A673 (cell line): ENCODE measurements at regions not wholly inside any gene's neighbourhood (a gene's known extent, or its start where the extent isn't known, plus 50 kb on each side); places are given as distances from the start of the nearest gene placed in this dataset.
"Not testable (repeated sequence)": the region's sequence is repeated elsewhere in the genome, so short reads cannot be mapped to it uniquely, and the experiment has no call there.

Experiments
- BruUV-seq: library from RNA; stranded (reverse); fragments of 400-500 nt; replicated peaks from 2 replicates; lab custom pipeline; 2021; lab: Mats Ljungman, UMichigan
- CTCF ChIA-PET: fragments of 300-600 bp; sonication (Branson Sonifier 250); formaldehyde crosslinking; loops from one replicate; lab custom pipeline; 2022; ENCODE audit warnings: antibody characterized with exemption; lab: Charles Lee
- POLR2A ChIA-PET: fragments of 300-600 bp; sonication (Branson Sonifier 250); formaldehyde crosslinking; loops from one replicate; lab custom pipeline; 2022; ENCODE audit warnings: antibody characterized with exemption; ENCODE audit not compliant: low non-redundant PET; lab: Charles Lee
- DNase-seq: peaks from one replicate; pipeline ENCODE4 v3.0.0-alpha.2; 2015; ENCODE audit warnings: low spot score
- H3K27ac ChIP-seq: fragments of 200-600 bp; sonication (generic); 2 replicates; pipeline ENCODE4 v1.5.1; 2016; ENCODE audit warnings: mixed run types, low read depth, mild to moderate bottlenecking, mixed read lengths, antibody characterized with exemption, low read length; ENCODE audit not compliant: poor library complexity, severe bottlenecking
- H3K27me3 ChIP-seq: fragments of 200-600 bp; sonication (generic); replicated peaks from 2 replicates; pipeline ENCODE4 v1.6.1; 2017; ENCODE audit warnings: mixed run types, low read depth, mild to moderate bottlenecking, mixed read lengths, antibody characterized with exemption, low read length; ENCODE audit not compliant: insufficient read depth, poor library complexity
- H3K36me3 ChIP-seq: fragments of 200-600 bp; sonication (generic); 2 replicates; pipeline ENCODE4 v1.6.1; 2016; ENCODE audit warnings: mixed run types, mild to moderate bottlenecking, mixed read lengths, antibody characterized with exemption, low read length; ENCODE audit not compliant: insufficient read depth, poor library complexity, severe bottlenecking
- H3K4me1 ChIP-seq: fragments of 200-600 bp; sonication (generic); 2 replicates; pipeline ENCODE4 v1.6.1; 2017; ENCODE audit warnings: mixed run types, mild to moderate bottlenecking, mixed read lengths, antibody characterized with exemption, low read length; ENCODE audit not compliant: insufficient read depth, poor library complexity, severe bottlenecking
- H3K4me3 ChIP-seq: fragments of 200-600 bp; sonication (generic); 2 replicates; pipeline ENCODE4 v1.5.1; 2016; ENCODE audit warnings: low read depth, mixed run types, mild to moderate bottlenecking, mixed read lengths, low read length; ENCODE audit not compliant: poor library complexity, severe bottlenecking
- H3K9me3 ChIP-seq: fragments of 200-600 bp; sonication (generic); 2 replicates; pipeline ENCODE4 v1.6.1; 2016; ENCODE audit warnings: mixed run types, low read depth, mild to moderate bottlenecking, mixed read lengths, antibody characterized with exemption, low read length; ENCODE audit not compliant: poor library complexity, severe bottlenecking
- EZH2 ChIP-seq: fragments of 200-600 bp; sonication (generic); IDR thresholded peaks from 2 replicates; pipeline ENCODE4 v1.6.1; 2017; ENCODE audit warnings: borderline replicate concordance, low read depth, mild to moderate bottlenecking, mixed read lengths, antibody characterized with exemption, low read length; ENCODE audit not compliant: poor library complexity, severe bottlenecking
- intact Hi-C: fragments of 100-400 bp; cut with micrococcal nuclease; formaldehyde crosslinking; loops from one replicate; pipeline ENCODE4 v1.10.0; 2022; ENCODE audit not compliant: unreplicated experiment
- TF ChIP-seq, protein P1 (sequence below): fragments of 300-800, 200-600 bp; sonication (generic); conservative IDR thresholded peaks from 2 replicates; pipeline ENCODE4 v1.5.1; 2017; ENCODE audit warnings: low read depth, mild to moderate bottlenecking, antibody characterized with exemption, low read length, moderate library complexity, mixed read lengths

DNA sequence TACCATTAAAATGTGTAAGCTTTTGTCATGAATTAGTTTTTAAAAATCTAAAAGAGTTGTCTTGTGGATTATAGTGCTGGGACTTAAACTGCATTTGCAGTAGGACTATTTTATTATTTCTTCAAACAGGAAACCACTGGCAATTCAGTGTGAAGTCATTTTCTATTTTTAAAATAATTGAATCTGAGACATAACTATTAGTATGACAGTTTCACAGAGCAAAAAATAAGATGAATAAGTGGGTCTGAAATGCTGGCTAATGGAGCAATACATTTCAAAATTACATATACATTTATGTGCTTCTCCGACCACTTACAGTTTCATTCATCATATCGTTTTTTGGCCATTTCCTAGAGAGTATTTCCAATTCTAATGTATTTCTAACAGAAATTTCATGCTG lies 75.3 kb upstream of the RAPGEF2 start:
- peaks cover 13% of the 10 kb centered on the region for H3K4me1 ChIP-seq
- DNase-seq: no peak
- TF ChIP-seq, protein P1, sequence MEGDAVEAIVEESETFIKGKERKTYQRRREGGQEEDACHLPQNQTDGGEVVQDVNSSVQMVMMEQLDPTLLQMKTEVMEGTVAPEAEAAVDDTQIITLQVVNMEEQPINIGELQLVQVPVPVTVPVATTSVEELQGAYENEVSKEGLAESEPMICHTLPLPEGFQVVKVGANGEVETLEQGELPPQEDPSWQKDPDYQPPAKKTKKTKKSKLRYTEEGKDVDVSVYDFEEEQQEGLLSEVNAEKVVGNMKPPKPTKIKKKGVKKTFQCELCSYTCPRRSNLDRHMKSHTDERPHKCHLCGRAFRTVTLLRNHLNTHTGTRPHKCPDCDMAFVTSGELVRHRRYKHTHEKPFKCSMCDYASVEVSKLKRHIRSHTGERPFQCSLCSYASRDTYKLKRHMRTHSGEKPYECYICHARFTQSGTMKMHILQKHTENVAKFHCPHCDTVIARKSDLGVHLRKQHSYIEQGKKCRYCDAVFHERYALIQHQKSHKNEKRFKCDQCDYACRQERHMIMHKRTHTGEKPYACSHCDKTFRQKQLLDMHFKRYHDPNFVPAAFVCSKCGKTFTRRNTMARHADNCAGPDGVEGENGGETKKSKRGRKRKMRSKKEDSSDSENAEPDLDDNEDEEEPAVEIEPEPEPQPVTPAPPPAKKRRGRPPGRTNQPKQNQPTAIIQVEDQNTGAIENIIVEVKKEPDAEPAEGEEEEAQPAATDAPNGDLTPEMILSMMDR: no peak
- no peak for TF ChIP-seq EZH2
- BruUV-seq: no TSS peak
- H3K27ac ChIP-seq: no peak overlapping the region
- no peaks in the 10 kb centered on the region for H3K36me3 ChIP-seq
- CTCF ChIA-PET: no interaction called here
- H3K9me3 ChIP-seq: no peaks in the 10 kb centered on the region
- no peak overlapping the region for H3K4me3 ChIP-seq
- H3K27me3 ChIP-seq: no peaks in the 10 kb centered on the region
- POLR2A ChIA-PET: no interaction called here
- intact Hi-C loops: no loop called here

- Histone ChIP-seq H3K36me3 (no peaks in the 10 kb centered on the region), H3K27me3 (no peaks in the 10 kb centered on the region), H3K4me1 (peaks cover 13% of the 10 kb centered on the region), H3K27ac (no peak overlapping the region), H3K9me3 (no peaks in the 10 kb centered on the region), H3K4me3 (no peak overlapping the region)
- intact Hi-C loops: no loop called here
- BruUV-seq: no TSS peak
- TF ChIP-seq, protein P1: no peak
- TF ChIP-seq EZH2: no peak
- no peak for DNase-seq
- POLR2A ChIA-PET: no interaction called here
- CTCF ChIA-PET: no interaction called here
These were observed 73.4 kb upstream of the RAPGEF2 start for GRCh38 chr4:159029481-159029880.

- H3K27me3 ChIP-seq, BruUV-seq, DNase-seq, CTCF ChIA-PET, H3K9me3 ChIP-seq, H3K27ac ChIP-seq, H3K36me3 ChIP-seq, H3K4me3 ChIP-seq, POLR2A ChIA-PET, intact Hi-C loops: not testable (repeated sequence)
- peaks cover 13% of the 10 kb centered on the region for H3K4me1 ChIP-seq
These were observed 72.6 kb upstream of the RAPGEF2 start for GRCh38 chr4:159030297-159030696.

- TF ChIP-seq, protein P1: no peak
- no peak for TF ChIP-seq EZH2
- Histone ChIP-seq H3K27ac (no peak overlapping the region), H3K36me3 (no peaks in the 10 kb centered on the region), H3K4me3 (no peak overlapping the region), H3K9me3 (no peaks in the 10 kb centered on the region), H3K4me1 (no peaks in the 10 kb centered on the region), H3K27me3 (no peaks in the 10 kb centered on the region)
- BruUV-seq: no TSS peak
- DNase-seq: no peak
- ChIA-PET CTCF (no interaction called here), POLR2A (no interaction called here)
- intact Hi-C loops: no loop called here
These were observed 67.3 kb upstream of the RAPGEF2 start for GRCh38 chr4:159035570-159035969.
